HG03457 (cell line): ENCODE measurements at regions not wholly inside any gene's neighbourhood (a gene's known extent, or its start where the extent isn't known, plus 50 kb on each side); places are given as distances from the start of the nearest gene placed in this dataset.
"Not testable (repeated sequence)": the region's sequence is repeated elsewhere in the genome, so short reads cannot be mapped to it uniquely, and the experiment has no call there.

ENCODE experiments used
- ATAC-seq: cut with Tn5 transposase; IDR thresholded peaks from one replicate; pipeline ENCODE4 v1.9.1; 2021; ENCODE audit warnings: moderate number of reproducible peaks; ENCODE audit not compliant: unreplicated experiment

DNA sequence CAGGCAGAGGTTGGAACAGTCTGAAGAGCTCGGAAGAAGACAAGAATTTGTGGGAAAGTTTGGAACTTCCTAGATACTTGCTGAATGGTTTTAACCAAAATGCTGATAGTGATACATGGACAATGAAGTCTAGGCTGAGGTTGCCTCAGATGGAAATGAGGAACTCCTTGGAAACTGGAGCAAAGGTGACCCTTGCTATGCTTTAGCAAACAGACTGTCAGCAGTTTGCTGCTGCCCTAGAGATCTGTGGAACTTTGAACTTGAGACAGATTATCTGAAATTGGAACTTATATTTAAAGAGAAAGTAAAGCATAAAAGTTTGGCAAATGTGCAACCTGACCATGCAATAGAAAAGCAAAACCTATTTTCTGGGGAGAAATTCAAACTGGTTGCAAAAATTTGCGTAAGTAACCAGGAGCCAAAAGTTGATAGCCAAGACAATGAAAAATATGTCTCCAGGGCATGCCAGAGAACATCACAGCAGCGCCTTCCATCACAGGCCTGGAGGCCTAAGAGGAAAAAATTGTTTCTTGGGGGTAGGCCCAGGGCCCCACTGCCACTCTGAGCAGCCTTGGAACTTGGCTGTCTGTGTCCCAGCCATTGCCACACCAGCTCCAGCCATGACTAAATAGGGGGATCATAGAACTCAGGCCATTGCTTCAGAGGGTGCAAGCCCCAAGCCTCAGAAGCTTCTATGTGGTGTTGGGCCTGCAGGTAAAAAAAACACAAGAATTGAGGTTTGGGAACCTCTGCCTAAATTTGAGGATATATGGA lies 675.3 kb downstream of the LTN1 start:
- no peak for ATAC-seq

DNA sequence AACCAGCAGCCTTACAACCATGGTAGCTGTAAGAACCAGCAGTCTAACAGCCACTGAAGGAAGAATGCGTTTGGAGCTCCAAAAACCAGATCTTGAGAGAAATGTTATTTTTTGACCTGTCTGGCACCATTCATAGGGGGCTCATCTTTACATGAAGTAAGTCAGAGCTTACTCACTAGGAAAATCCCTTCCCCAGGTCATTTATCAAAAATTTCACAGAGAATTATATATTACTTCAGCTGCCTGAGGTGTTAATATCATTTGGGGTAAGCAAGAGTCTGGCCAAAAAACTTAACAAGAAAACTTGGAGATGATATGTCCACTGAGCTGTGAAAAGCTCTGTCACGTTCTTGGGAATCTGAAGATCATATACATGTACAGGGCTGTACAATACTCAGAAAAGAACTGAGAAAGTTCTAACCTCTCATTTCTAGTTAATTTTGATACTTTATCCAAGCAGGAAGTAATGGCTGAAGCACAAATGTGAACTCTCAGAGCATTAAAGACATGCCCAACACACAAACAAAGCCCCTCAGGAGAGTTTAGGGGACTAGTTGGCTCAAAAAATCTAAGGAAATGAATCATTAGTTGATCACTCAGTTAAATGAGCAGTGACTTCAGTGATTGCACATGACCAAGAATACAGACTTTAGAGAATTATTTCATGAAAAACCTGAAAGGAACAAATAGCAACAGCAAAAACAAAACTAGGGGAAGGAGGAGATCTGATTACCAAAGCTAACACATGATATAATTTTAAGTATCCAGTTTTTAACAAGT lies 681.1 kb downstream of the LTN1 start:
- ATAC-seq, result no peak

- no peak for ATAC-seq
Observed at GRCh38 chr21:28310711-28311110, 682.0 kb downstream of the LTN1 start.

DNA sequence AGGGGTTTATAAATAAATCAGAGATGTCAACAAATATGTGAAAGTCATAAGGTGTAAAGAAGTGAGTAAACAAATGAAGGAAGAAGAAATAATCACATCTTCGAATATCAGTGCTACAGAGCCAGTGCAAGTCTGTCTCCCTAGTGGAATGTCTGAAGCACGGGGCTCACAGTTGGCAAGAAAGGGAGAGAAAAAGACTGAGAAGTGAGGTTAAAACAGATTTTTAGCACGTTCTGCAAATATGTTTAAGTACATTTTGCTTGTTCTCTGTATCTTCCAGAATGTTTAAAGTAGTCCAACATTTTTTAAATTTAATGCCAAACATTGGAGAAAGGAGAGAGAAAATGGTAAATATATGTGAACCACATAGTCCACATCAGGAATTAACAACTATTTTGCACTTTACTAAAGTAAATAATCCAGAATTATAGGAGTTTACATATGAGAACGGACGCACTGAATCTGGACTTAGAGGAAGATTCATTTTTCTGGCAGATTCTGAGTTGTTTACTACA lies 682.4 kb downstream of the LTN1 start:
- no peak for ATAC-seq

- no peak for ATAC-seq
Observed at GRCh38 chr21:28309596-28309995, 683.1 kb downstream of the LTN1 start.

- ATAC-seq, result no peak
Observed at GRCh38 chr21:28308516-28308915, 684.2 kb downstream of the LTN1 start.

DNA sequence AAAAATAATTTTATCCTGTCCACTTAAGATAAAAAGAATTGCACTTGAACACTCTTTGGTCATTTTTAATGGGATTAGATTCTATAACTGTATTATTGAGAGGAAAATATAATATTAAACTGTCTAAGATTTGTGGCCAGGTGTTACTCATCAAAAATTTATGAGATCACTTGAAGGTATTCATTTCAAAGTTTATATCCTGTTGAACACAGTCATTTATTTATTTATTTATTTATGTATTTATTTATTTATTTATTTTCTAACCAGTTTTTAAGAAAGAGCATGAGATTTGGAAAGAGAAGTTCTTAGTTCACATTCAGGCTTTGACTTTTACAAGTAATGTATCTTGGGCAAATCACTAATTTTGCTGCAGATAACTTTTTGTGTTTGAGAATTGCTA lies 692.7 kb downstream of the LTN1 start:
- no peak for ATAC-seq

- no peak for ATAC-seq
Observed at GRCh38 chr21:28298251-28298672, 694.4 kb downstream of the LTN1 start.

DNA sequence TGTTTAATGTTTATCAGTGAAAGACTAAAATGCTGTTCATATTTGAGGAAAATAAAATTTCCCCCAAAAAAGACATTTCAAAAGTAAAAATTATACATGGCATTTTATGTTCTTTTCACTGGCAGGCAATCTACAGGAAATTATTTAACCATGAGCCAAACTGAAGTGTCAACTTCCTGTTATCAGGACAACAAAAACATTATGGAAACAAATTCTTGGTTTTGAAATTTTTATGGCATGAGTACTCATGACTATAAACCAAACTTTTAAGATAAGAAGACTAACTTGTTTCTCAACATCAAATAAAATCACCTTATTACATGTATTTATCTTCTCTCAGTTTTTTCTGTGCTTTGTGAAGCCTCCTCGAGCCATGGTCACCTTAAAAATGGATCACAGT lies 698.6 kb downstream of the LTN1 start:
- ATAC-seq, result no peak

- no peak for ATAC-seq
Observed at GRCh38 chr21:28283641-28284490, 708.8 kb downstream of the LTN1 start.

DNA sequence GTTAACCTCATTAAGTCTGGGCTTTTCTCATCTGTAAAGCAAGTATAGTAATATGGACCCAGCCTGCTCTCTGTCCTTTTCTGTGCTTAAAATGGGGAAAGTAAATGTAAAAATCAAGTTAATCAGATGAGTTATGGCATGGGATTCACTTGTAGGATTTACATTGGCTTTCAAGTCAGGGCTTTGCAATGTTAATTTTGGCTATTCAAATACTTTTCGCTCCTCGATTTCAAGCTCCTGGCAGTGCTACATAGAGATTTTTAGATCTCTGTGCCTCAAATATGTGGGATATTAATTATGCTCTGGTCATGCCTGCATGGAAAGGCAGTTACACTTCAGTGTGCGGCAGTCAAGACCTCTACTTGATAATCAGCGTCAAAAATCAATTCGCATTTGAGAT lies 709.8 kb downstream of the LTN1 start:
- ATAC-seq, result no peak

DNA sequence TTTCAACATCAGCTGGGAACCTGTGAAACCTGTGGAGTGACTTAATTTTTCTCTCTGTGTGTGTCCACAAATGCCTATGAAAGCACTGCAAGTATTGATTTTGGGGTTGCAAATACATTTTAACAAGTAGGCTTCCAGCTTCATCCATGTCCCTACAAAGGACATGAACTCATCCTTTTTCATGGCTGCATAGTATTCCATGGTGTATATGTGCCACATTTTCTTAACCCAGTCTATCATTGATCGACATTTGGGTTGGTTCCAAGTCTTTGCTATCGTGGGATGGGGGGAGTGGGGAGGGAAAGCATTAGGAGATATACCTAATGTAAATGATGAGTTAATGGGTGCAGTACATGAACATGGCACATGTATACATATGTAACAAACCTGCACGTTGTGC lies 711.3 kb downstream of the LTN1 start:
- not testable (repeated sequence) for ATAC-seq

DNA sequence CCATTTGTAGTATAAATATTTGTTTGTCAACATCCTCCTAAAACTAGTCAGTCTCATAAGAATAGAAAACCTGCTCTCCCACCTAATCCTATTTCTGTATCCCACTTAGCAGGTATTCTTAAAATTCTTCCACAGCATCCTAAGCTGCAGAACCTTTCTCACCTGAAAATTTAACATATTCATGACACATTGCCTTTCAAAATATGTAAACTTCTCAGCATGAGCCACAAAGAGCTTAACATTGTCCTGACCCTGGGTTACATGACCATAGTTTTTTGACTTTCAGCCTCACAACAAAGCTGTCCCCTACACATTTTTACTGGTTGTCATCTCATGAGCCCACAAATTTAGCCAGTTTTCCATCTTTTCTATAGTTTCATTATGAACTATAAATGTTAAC lies 712.1 kb downstream of the LTN1 start:
- ATAC-seq, result no peak

- ATAC-seq, result no peak
Observed at GRCh38 chr21:28277324-28277723, 715.4 kb downstream of the LTN1 start.

- no peak for ATAC-seq
Observed at GRCh38 chr21:28272272-28272992, 720.2 kb downstream of the LTN1 start.

DNA sequence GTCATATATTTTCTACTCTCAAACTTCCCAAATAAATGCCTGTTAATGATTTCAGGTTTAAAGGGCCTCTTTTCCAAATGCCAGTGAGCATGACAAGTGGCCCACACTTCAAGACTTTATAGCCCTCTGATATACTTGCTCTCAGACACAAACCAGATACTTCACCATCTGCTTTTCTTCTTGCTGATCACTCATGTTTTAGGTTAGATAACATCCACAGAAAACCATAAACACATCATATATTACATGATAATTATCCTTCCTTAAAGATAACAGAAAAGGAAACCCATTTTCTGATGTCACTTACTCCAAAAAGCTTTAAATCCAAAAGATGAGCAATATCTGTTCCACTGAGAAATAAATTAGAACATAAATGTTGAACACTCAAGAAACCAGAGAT lies 723.5 kb downstream of the LTN1 start:
- no peak for ATAC-seq

- no peak for ATAC-seq
Observed at GRCh38 chr21:28268685-28269084, 724.0 kb downstream of the LTN1 start.

DNA sequence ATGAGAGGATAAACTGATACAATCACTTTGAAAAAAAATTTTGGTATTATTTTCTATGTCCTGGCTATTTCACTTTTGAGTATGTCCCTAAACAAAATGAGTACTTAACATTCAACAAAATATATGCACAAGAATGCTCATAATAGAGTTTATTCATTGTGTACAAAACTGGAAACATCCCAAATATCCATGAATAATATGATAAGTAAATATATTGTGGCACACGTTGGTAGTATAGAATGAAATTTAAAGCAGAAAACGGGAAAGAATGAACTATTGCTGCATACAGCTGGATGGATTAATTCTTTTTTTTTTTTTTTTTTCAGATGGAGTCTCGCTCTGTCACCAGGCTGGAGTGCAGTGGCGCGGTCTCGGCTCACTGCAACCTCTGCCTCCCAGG lies 725.2 kb downstream of the LTN1 start:
- no peak for ATAC-seq

GRCh38 chr21:28266061-28266460 lies 726.6 kb downstream of the LTN1 start:
- no peak for ATAC-seq

DNA sequence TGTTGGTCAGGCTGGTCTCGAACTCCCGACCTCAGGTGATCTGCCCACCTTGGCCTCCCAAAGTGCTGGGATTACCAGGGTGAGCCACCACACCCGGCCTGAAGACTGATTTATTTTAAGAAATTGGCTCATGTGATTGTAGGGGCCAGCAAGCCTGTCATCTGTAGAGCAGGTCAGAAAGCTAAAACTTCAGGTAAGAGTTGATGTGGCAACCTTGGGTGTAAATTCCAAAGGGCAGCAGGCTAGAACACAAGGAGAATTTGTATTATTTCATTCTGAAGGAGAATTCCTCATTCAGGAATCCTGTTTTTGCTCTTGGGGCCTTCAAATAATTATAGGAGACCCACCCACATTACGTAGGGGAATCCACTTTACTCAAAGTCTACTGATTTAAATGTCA lies 728.7 kb downstream of the LTN1 start:
- ATAC-seq, result no peak

DNA sequence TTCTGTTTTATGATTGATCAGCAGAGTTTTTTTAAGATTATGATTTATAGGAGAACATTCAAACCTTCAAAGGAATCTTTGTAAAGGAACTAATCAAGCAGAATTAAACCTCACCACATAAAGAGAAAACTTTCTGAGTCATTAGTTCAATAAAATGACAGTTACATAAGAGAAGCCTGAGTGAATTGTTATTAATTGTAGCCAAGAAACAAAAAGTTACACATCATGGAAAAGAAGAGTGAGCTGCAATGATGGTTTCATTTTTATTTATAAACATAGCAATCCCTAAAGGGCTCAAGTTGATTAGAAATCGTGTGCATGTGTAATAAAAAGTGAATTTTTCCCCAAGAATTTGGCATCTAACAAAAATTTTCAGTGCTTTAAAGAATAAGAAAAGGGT lies 731.4 kb downstream of the LTN1 start:
- ATAC-seq, result no peak
